ENCODE measurements at regions not wholly inside any gene's neighbourhood (a gene's known extent, or its start where the extent isn't known, plus 50 kb on each side); places are given as distances from the start of the nearest gene placed in this dataset.

GRCh38 chr5:132130918-132131715 lies 57.5 kb downstream of the CSF2 start:
- DNase-seq (ENCODE audit: low spot score) = no peak

DNA sequence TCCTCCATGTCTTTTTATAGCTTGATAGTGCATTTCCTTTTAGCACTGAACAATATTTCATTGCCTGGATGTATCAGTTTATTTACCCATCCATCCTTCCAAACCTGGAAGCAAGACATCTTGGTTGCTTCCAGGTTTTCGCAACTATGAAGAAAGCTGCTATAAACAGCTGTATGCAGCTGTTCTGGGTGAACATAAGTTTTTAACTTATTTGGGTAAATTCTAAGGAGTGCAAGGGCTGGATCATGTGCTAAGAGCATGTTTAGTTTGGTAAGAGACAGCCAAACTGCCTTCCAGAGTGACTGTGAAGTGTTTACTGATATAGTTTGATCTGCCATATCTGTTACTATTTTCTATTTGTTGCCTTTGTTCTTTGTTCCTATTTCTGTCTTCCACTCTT lies 58.5 kb downstream of the CSF2 start:
- DNase-seq (ENCODE audit: low spot score) = no peak

GRCh38 chr5:132134384-132134783 lies 60.8 kb downstream of the CSF2 start:
- peak; percentile 37 for DNase-seq (ENCODE audit: low spot score)

- no peak for DNase-seq (ENCODE audit: low spot score)
Observed at GRCh38 chr5:132136906-132137305, 63.3 kb downstream of the CSF2 start.

- DNase-seq (ENCODE audit: low spot score) = no peak
Observed at GRCh38 chr5:132138260-132138659, 64.7 kb downstream of the CSF2 start.
